Skeletal muscle cell (primary cell): ENCODE measurements at regions not wholly inside any gene's neighbourhood (a gene's known extent, or its start where the extent isn't known, plus 50 kb on each side); places are given as distances from the start of the nearest gene placed in this dataset.
"Not testable (repeated sequence)": the region's sequence is repeated elsewhere in the genome, so short reads cannot be mapped to it uniquely, and the experiment has no call there.

Experiments
- DNase-seq: peaks from one replicate; pipeline ENCODE4 v3.0.0-alpha.2; 2010; ENCODE audit warnings: low read depth
- H3K4me3 ChIP-seq: 2 replicates; pipeline ENCODE4 v1.5.1; 2011; ENCODE audit warnings: low read depth, mild to moderate bottlenecking, control low read depth, low read length, moderate library complexity

GRCh38 chr2:179385756-179386155, 121.1 kb upstream of the SESTD1 start:
- DNase-seq, H3K4me3 ChIP-seq: not testable (repeated sequence)

GRCh38 chr2:179383975-179384374, 119.3 kb upstream of the SESTD1 start:
- no peak overlapping the region for H3K4me3 ChIP-seq
- DNase-seq: no peak

GRCh38 chr2:179377296-179377695, 112.7 kb upstream of the SESTD1 start:
- no peak overlapping the region for H3K4me3 ChIP-seq
- DNase-seq: no peak

GRCh38 chr2:179376881-179377280, 112.2 kb upstream of the SESTD1 start:
- no peak for DNase-seq
- no peak overlapping the region for H3K4me3 ChIP-seq

GRCh38 chr2:179373816-179374215, 109.2 kb upstream of the SESTD1 start:
- no peak overlapping the region for H3K4me3 ChIP-seq
- DNase-seq: no peak

- H3K4me3 ChIP-seq, DNase-seq: not testable (repeated sequence)
Observed at GRCh38 chr2:179365561-179365960, 100.9 kb upstream of the SESTD1 start.

GRCh38 chr2:179355881-179356280, 91.2 kb upstream of the SESTD1 start:
- no peak for DNase-seq
- H3K4me3 ChIP-seq: no peak overlapping the region

GRCh38 chr2:179354739-179355537, 90.3 kb upstream of the SESTD1 start:
- H3K4me3 ChIP-seq: no peak overlapping the region
- DNase-seq: no peak

- DNase-seq: no peak
- H3K4me3 ChIP-seq: no peak overlapping the region
Observed at GRCh38 chr2:179354296-179354695, 89.7 kb upstream of the SESTD1 start.

GRCh38 chr2:179352181-179352580, 87.5 kb upstream of the SESTD1 start:
- DNase-seq: no peak
- H3K4me3 ChIP-seq: no peak overlapping the region

- H3K4me3 ChIP-seq: no peak overlapping the region
- no peak for DNase-seq
Observed at GRCh38 chr2:179351057-179351456, 86.4 kb upstream of the SESTD1 start.

- DNase-seq: no peak
Observed at GRCh38 chr2:179349670-179350303, 85.2 kb upstream of the SESTD1 start.

GRCh38 chr2:179348906-179349305, 84.3 kb upstream of the SESTD1 start:
- DNase-seq: no peak
- no peak overlapping the region for H3K4me3 ChIP-seq

More at GRCh38 chr2:179349670-179350303, 85.2 kb upstream of the SESTD1 start:
- no peak overlapping the region for H3K4me3 ChIP-seq

- no peak overlapping the region for H3K4me3 ChIP-seq
- no peak for DNase-seq
Observed at GRCh38 chr2:179344970-179345369, 80.3 kb upstream of the SESTD1 start.

GRCh38 chr2:179344280-179344964, 79.8 kb upstream of the SESTD1 start:
- DNase-seq: no peak
- no peak overlapping the region for H3K4me3 ChIP-seq

- DNase-seq: no peak
- no peak overlapping the region for H3K4me3 ChIP-seq
Observed at GRCh38 chr2:179343945-179344279, 79.3 kb upstream of the SESTD1 start.

- no peak for DNase-seq
Observed at GRCh38 chr2:179341152-179341866, 76.7 kb upstream of the SESTD1 start.

GRCh38 chr2:179340678-179341077, 76.0 kb upstream of the SESTD1 start:
- no peak overlapping the region for H3K4me3 ChIP-seq
- peak; percentile 31 for DNase-seq

More at GRCh38 chr2:179341152-179341866, 76.7 kb upstream of the SESTD1 start:
- no peak overlapping the region for H3K4me3 ChIP-seq

GRCh38 chr2:179338681-179339080, 74.0 kb upstream of the SESTD1 start:
- H3K4me3 ChIP-seq: no peak overlapping the region
- no peak for DNase-seq
